A549 (cell line): ENCODE measurements at regions not wholly inside any gene's neighbourhood (a gene's known extent, or its start where the extent isn't known, plus 50 kb on each side); places are given as distances from the start of the nearest gene placed in this dataset.

Experiments
- ATAC-seq, 2 experiments: fragments of 200-7000 bp in 1 of 2; fragments of >200 bp in 1 of 2; cut with Nextera tagmentation in 1 of 2; cut with Tn5 transposase in 1 of 2; 3 replicates each; pipeline versions ENCODE4 v1.8.0 to v1.9.1; 2018 to 2020; ENCODE audit warnings: mild to moderate bottlenecking in 1 of 2, moderate library complexity in 1 of 2
- CTCF ChIA-PET: fragments of 300-600 bp; sonication (Branson Sonifier 250); formaldehyde crosslinking; extraction: SDS; loops from one replicate; lab custom pipeline; 2021; ENCODE audit warnings: antibody characterized with exemption, inconsistent platforms; lab: Yijun Ruan, JAX
- POLR2A ChIA-PET: fragments of 350-600 bp; formaldehyde crosslinking; extraction: SDS; loops from one replicate; lab custom pipeline; 2021; ENCODE audit warnings: antibody characterized with exemption, inconsistent platforms; lab: Yijun Ruan, JAX
- DNase-seq, 2 experiments: peaks; one replicate each; pipeline versions ENCODE4 v3.0.0 to v3.0.0-alpha.2; 2011 to 2016; ENCODE audit warnings: low read depth in 1 of 2, low spot score in 1 of 2
- FAIRE-seq: peaks from 2 replicates; lab custom pipeline; 2011; peaks lifted over from hg19 to GRCh38; lab: Jason Lieb, UNC
- H3K27ac ChIP-seq, 2 experiments: fragments of >200 bp; sonication (Bioruptor Twin); formaldehyde crosslinking; 3 replicates each; pipeline ENCODE4 v1.5.1; 2016 to 2017
- H3K4me1 ChIP-seq: fragments of >200 bp; sonication (Bioruptor Twin); formaldehyde crosslinking; 3 replicates; pipeline ENCODE4 v1.6.1; 2016
- H3K4me2 ChIP-seq: fragments of >200 bp; sonication (Bioruptor Twin); formaldehyde crosslinking; 3 replicates; pipeline ENCODE4 v1.6.1; 2016
- H3K4me3 ChIP-seq: fragments of >200 bp; sonication (Bioruptor Twin); formaldehyde crosslinking; 3 replicates; pipeline ENCODE4 v1.5.1; 2016
- H3K9me3 ChIP-seq: fragments of >200 bp; sonication (Bioruptor Twin); formaldehyde crosslinking; 3 replicates; pipeline ENCODE4 v1.6.1; 2016
- CBX2 ChIP-seq: fragments of 200-600 bp; sonication (generic); IDR thresholded peaks from 2 replicates; pipeline ENCODE4 v1.6.1; 2016; ENCODE audit warnings: low read depth, mild to moderate bottlenecking, borderline replicate concordance
- CBX8 ChIP-seq: fragments of 200-600 bp; sonication (generic); IDR thresholded peaks from 2 replicates; pipeline ENCODE4 v1.6.1; 2016
- CHD4 ChIP-seq: fragments of 200-600 bp; sonication (generic); IDR thresholded peaks from 2 replicates; pipeline ENCODE4 v1.6.1; 2016; ENCODE audit warnings: antibody characterized with exemption, mild to moderate bottlenecking, borderline replicate concordance
- ESRRA ChIP-seq: fragments of 150-350 bp; IDR thresholded peaks from 2 replicates; pipeline ENCODE4 v1.6.1; 2014; ENCODE audit warnings: mild to moderate bottlenecking, low read length, borderline replicate concordance
- FOSB ChIP-seq: fragments of 250-450 bp; sonication (Bioruptor Pico); IDR thresholded peaks from 2 replicates; pipeline ENCODE4 v1.5.0; 2020; ENCODE audit warnings: mild to moderate bottlenecking, moderate library complexity
- FOXS1 ChIP-seq: fragments of 250-450 bp; sonication (Bioruptor Pico); IDR thresholded peaks from 2 replicates; pipeline ENCODE4 v1.5.0; 2020; ENCODE audit warnings: mild to moderate bottlenecking, moderate library complexity
- GATA3 ChIP-seq: IDR thresholded peaks from 2 replicates; pipeline ENCODE4 v1.6.1; 2012; ENCODE audit warnings: borderline replicate concordance
- HEYL ChIP-seq: fragments of 250-450 bp; sonication (Bioruptor Pico); IDR thresholded peaks from 2 replicates; pipeline ENCODE4 v1.8.0; 2021; ENCODE audit warnings: mild to moderate bottlenecking, moderate library complexity
- HOXB13 ChIP-seq: fragments of 250-450 bp; sonication (Bioruptor Pico); IDR thresholded peaks from 2 replicates; pipeline ENCODE4 v1.5.0; 2020; ENCODE audit warnings: low read depth, mild to moderate bottlenecking, moderate library complexity
- HOXB5 ChIP-seq: fragments of 250-450 bp; sonication (Bioruptor Pico); IDR thresholded peaks from 2 replicates; pipeline ENCODE4 v1.5.0; 2020; ENCODE audit warnings: mild to moderate bottlenecking, moderate library complexity
- KDM1A ChIP-seq: fragments of 200-600 bp; sonication (generic); IDR thresholded peaks from 2 replicates; pipeline ENCODE4 v1.6.1; 2016; ENCODE audit warnings: low read depth, mild to moderate bottlenecking
- MAZ ChIP-seq: fragments of 150-350 bp; IDR thresholded peaks from 2 replicates; pipeline ENCODE4 v1.6.1; 2014; ENCODE audit warnings: antibody characterized with exemption, low read depth, low read length, borderline replicate concordance
- NFE2L2 ChIP-seq: fragments of 150-350 bp; conservative IDR thresholded peaks from 2 replicates; pipeline ENCODE4 v1.6.1; 2014; ENCODE audit warnings: low read length
- NPAS2 ChIP-seq: fragments of 250-450 bp; sonication (Bioruptor Pico); IDR thresholded peaks from 2 replicates; pipeline ENCODE4 v1.8.0; 2022; ENCODE audit warnings: mild to moderate bottlenecking, moderate library complexity, borderline replicate concordance
- NR3C1 ChIP-seq: fragments of >200 bp; sonication (Bioruptor Twin); formaldehyde crosslinking; IDR thresholded peaks from 3 replicates; pipeline ENCODE4 v1.6.1; 2017
- RARB ChIP-seq: fragments of 250-450 bp; sonication (Bioruptor Pico); IDR thresholded peaks from 2 replicates; pipeline ENCODE4 v1.8.0; 2021; ENCODE audit warnings: mild to moderate bottlenecking, moderate library complexity
- RFX5 ChIP-seq: fragments of 450-650 bp; IDR thresholded peaks from 2 replicates; pipeline ENCODE4 v1.7.1; 2014; ENCODE audit warnings: antibody characterized with exemption, mild to moderate bottlenecking, moderate library complexity
- SREBF2 ChIP-seq: fragments of 450-650 bp; IDR thresholded peaks from 2 replicates; pipeline ENCODE4 v1.6.1; 2014; ENCODE audit warnings: mild to moderate bottlenecking, moderate library complexity
- TFCP2L1 ChIP-seq: fragments of 250-450 bp; sonication (Bioruptor Pico); IDR thresholded peaks from 2 replicates; pipeline ENCODE4 v1.5.0; 2021; ENCODE audit warnings: mild to moderate bottlenecking
- TP53 ChIP-seq: fragments of 250-450 bp; sonication (Bioruptor Pico); IDR thresholded peaks from 2 replicates; pipeline ENCODE4 v1.5.0; 2021; ENCODE audit warnings: mild to moderate bottlenecking, moderate library complexity
- ZNF302 ChIP-seq: fragments of 250-450 bp; sonication (Bioruptor Pico); IDR thresholded peaks from 2 replicates; pipeline ENCODE4 v1.9.0; 2021; ENCODE audit warnings: inconsistent platforms, mild to moderate bottlenecking, moderate library complexity
- ZSCAN20 ChIP-seq: fragments of 250-450 bp; sonication (Bioruptor Pico); IDR thresholded peaks from 2 replicates; pipeline ENCODE4 v1.8.0; 2022; ENCODE audit warnings: mild to moderate bottlenecking, moderate library complexity
- WGBS: methylation state at CpG from one replicate; pipeline ENCODE4 v1.1.6; 2017; ENCODE audit errors: missing lambda C conversion rate; 5-methylcytosine and 5-hydroxymethylcytosine counted together
- TF ChIP-seq, protein P1 (sequence below): fragments of 450-650 bp; IDR thresholded peaks from 2 replicates; pipeline ENCODE4 v1.6.1; 2014; ENCODE audit warnings: antibody characterized with exemption
- TF ChIP-seq, protein P2 (sequence below): fragments of >200 bp; sonication (Bioruptor Twin); formaldehyde crosslinking; IDR thresholded peaks from 2 replicates; pipeline ENCODE4 v1.6.1; 2016
- TF ChIP-seq, protein P3 (sequence below): fragments of >200 bp; sonication (Bioruptor Twin); formaldehyde crosslinking; IDR thresholded peaks from 3 replicates; pipeline ENCODE4 v1.5.1; 2016
- TF ChIP-seq, protein P4 (sequence below): fragments of 250-450 bp; sonication (Bioruptor Pico); IDR thresholded peaks from 2 replicates; pipeline ENCODE4 v1.5.0; 2020; ENCODE audit warnings: low read depth, mild to moderate bottlenecking, moderate library complexity

DNA sequence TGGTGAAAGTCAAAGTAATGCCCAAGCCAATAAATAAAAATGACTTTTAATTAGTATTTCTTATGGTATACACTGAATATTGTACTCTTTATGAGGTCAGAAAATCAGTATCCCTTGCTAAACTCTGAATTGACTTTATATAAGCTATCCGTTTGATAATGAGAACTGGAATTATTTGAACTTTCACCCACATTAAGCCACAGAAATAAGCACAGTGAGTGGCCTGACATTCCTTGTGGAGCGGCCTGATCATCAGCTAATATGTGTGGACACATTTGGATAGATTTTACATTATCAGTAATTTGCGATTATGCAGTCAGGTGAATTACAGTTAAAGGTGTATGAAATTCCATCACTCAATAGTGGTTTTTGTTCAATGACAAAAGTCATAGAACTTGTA lies 136.0 kb upstream of the CBLB start:
- H3K4me3 ChIP-seq: no peak overlapping the region
- peaks cover 6% of the 10 kb centered on the region; the same call in 1 of the 3 replicates for H3K4me1 ChIP-seq
- ATAC-seq (no peak), DNase-seq (no peak), FAIRE-seq (no peak)
- CTCF ChIA-PET: no interaction called here
- no peak overlapping the region; a peak in 2 of 6 replicates for H3K27ac ChIP-seq
- H3K4me2 ChIP-seq: peak overlapping the region; percentile 74; the same call in 2 of the 3 replicates
- TF ChIP-seq SREBF2 (no peak), HOXB13 (CRISPR knock-in tag) (no peak), FOXS1 (CRISPR knock-in tag) (no peak), HEYL (CRISPR knock-in tag) (no peak), ESRRA (no peak), CBX2 (no peak), TFCP2L1 (CRISPR knock-in tag) (no peak), RFX5 (no peak), ZNF302 (no peak), CBX8 (no peak), FOSB (CRISPR knock-in tag) (no peak), ZSCAN20 (CRISPR knock-in tag) (no peak), TP53 (CRISPR knock-in tag) (no peak), CHD4 (no peak), NR3C1 (no peak), NPAS2 (CRISPR knock-in tag) (no peak), GATA3 (no peak)
- TF ChIP-seq, protein P1, sequence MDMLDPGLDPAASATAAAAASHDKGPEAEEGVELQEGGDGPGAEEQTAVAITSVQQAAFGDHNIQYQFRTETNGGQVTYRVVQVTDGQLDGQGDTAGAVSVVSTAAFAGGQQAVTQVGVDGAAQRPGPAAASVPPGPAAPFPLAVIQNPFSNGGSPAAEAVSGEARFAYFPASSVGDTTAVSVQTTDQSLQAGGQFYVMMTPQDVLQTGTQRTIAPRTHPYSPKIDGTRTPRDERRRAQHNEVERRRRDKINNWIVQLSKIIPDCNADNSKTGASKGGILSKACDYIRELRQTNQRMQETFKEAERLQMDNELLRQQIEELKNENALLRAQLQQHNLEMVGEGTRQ: no peak
- TF ChIP-seq, protein P2, sequence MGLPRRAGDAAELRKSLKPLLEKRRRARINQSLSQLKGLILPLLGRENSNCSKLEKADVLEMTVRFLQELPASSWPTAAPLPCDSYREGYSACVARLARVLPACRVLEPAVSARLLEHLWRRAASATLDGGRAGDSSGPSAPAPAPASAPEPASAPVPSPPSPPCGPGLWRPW: no peak
- POLR2A ChIA-PET: no interaction called here
- WGBS: 89% methylated on average over 3 of the region's 3 CpGs
- H3K9me3 ChIP-seq: 0 out of 3 replicates have a peak, but pooled peaks cover 3% of the 10 kb centered on the region

DNA sequence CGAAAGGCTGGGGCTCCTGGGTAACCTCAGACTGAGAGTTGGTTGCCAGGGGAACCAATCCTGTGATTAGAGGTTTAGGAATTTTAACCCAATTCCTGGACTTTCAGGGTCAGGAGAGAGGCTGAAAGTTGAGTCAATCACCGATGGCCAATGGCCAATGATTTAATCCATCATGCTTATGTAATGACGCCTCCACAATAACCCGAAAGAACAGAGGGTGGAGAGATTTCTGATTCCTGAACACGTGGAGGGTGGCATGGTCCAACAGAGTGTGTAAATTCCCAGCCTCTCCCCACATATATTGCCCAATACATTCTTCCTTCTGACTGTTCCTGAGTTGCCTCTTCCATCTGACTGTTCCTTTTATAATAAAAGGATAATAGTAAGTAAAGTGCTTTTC lies 137.2 kb upstream of the CBLB start:
- FAIRE-seq: no peak
- ChIA-PET POLR2A (no interaction called here), CTCF (no interaction called here)
- no peak for DNase-seq
- Histone ChIP-seq H3K9me3 (no peaks in the 10 kb centered on the region), H3K4me1 (peaks cover 6% of the 10 kb centered on the region; the same call in 1 of the 3 replicates), H3K4me2 (no peak overlapping the region), H3K4me3 (no peak overlapping the region), H3K27ac (no peak overlapping the region)
- 73% methylated on average over 5 of the region's 5 CpGs for WGBS
- no peak for TF ChIP-seq NFE2L2
- TF ChIP-seq HOXB5 (CRISPR knock-in tag): no peak
- no peak for TF ChIP-seq KDM1A
- no peak for TF ChIP-seq ESRRA
- TF ChIP-seq, protein P3, sequence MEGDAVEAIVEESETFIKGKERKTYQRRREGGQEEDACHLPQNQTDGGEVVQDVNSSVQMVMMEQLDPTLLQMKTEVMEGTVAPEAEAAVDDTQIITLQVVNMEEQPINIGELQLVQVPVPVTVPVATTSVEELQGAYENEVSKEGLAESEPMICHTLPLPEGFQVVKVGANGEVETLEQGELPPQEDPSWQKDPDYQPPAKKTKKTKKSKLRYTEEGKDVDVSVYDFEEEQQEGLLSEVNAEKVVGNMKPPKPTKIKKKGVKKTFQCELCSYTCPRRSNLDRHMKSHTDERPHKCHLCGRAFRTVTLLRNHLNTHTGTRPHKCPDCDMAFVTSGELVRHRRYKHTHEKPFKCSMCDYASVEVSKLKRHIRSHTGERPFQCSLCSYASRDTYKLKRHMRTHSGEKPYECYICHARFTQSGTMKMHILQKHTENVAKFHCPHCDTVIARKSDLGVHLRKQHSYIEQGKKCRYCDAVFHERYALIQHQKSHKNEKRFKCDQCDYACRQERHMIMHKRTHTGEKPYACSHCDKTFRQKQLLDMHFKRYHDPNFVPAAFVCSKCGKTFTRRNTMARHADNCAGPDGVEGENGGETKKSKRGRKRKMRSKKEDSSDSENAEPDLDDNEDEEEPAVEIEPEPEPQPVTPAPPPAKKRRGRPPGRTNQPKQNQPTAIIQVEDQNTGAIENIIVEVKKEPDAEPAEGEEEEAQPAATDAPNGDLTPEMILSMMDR: no peak
- TF ChIP-seq MAZ: no peak
- TF ChIP-seq, protein P4, sequence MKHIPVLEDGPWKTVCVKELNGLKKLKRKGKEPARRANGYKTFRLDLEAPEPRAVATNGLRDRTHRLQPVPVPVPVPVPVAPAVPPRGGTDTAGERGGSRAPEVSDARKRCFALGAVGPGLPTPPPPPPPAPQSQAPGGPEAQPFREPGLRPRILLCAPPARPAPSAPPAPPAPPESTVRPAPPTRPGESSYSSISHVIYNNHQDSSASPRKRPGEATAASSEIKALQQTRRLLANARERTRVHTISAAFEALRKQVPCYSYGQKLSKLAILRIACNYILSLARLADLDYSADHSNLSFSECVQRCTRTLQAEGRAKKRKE (CRISPR knock-in tag): no peak
- no peak for TF ChIP-seq RARB (CRISPR knock-in tag)
- no peak; a peak in 1 of 6 replicates for ATAC-seq
